AG04449 (cell line): ENCODE measurements at regions not wholly inside any gene's neighbourhood (a gene's known extent, or its start where the extent isn't known, plus 50 kb on each side); places are given as distances from the start of the nearest gene placed in this dataset.

ENCODE experiments used
- CTCF ChIA-PET: fragments of 350-600 bp; formaldehyde crosslinking; extraction: SDS; loops from one replicate; lab custom pipeline; 2021; ENCODE audit warnings: antibody characterized with exemption; lab: Yijun Ruan, JAX
- POLR2A ChIA-PET: fragments of 400-600, 350-600 bp; formaldehyde crosslinking; extraction: SDS; loops from one replicate; lab custom pipeline; 2020; ENCODE audit warnings: antibody characterized with exemption, inconsistent platforms; lab: Yijun Ruan, JAX
- DNase-seq: peaks from one replicate; pipeline ENCODE4 v3.0.0-alpha.2; 2010; ENCODE audit warnings: low read depth, low spot score
- H3K4me3 ChIP-seq: 2 replicates; pipeline ENCODE4 v1.5.1; 2011; ENCODE audit warnings: low read depth, mild to moderate bottlenecking, control low read depth, low read length
- TF ChIP-seq, protein P1 (sequence below): IDR thresholded peaks from one replicate; pipeline ENCODE4 v1.5.1; 2011; ENCODE audit warnings: mild to moderate bottlenecking, moderate library complexity, low read length, control low read depth, inconsistent platforms; ENCODE audit not compliant: insufficient read depth; ENCODE audit errors: missing control alignments

DNA sequence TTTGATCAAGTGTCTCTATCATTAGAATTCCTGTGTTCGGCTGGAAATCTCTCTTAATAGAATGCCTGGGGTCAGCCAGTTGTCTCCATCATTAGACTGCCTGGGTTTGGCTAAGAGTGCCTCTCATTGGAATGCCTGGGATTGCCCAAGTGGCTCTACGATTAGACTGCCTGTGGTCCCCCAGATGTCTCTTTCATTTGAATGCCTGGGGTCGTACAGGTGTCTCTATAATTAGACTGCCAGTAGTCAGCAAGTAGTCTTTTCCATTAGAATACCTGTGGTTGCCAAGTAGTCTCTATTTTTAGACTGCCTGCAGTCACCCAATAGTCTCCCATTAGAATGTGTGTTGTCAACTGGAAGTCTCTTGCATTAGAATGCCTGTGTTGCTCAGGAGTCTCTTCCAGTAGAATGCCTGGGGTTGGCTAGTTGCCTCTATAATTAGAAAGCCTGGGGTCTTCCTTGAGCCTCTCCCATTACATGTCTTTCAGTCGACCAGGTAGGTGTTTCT lies 1523.2 kb downstream of the UQCRFS1 start:
- ChIA-PET POLR2A (no interaction called here), CTCF (no interaction called here)
- TF ChIP-seq, protein P1, sequence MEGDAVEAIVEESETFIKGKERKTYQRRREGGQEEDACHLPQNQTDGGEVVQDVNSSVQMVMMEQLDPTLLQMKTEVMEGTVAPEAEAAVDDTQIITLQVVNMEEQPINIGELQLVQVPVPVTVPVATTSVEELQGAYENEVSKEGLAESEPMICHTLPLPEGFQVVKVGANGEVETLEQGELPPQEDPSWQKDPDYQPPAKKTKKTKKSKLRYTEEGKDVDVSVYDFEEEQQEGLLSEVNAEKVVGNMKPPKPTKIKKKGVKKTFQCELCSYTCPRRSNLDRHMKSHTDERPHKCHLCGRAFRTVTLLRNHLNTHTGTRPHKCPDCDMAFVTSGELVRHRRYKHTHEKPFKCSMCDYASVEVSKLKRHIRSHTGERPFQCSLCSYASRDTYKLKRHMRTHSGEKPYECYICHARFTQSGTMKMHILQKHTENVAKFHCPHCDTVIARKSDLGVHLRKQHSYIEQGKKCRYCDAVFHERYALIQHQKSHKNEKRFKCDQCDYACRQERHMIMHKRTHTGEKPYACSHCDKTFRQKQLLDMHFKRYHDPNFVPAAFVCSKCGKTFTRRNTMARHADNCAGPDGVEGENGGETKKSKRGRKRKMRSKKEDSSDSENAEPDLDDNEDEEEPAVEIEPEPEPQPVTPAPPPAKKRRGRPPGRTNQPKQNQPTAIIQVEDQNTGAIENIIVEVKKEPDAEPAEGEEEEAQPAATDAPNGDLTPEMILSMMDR, result no peak
- no peak overlapping the region for H3K4me3 ChIP-seq
- no peak for DNase-seq

- POLR2A ChIA-PET, result no interaction called here
- TF ChIP-seq, protein P1, result no peak
- no peak overlapping the region for H3K4me3 ChIP-seq
- DNase-seq, result no peak
- CTCF ChIA-PET, result no interaction called here
Observed at GRCh38 chr19:27684293-27684692, 1528.7 kb downstream of the UQCRFS1 start.

DNA sequence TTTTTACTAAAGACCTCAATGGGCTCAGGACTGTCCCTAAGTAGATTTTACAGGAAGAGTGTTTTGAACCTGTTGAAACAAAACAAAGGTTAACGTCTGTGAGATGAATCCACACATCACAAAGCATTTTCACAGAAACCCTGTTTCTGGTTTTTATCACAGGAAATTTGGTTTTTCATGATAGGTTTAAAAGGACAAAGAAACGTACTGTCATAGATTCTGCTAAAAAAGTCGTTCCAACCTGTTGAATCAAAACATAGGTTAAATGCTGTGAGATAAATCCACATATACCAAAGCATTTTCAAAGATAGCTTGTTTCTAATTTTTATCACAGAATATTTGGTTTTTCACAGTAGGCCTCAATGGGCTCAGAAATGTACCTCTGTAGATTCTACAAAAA lies 1531.0 kb downstream of the UQCRFS1 start:
- CTCF ChIA-PET, result no interaction called here
- DNase-seq, result no peak
- no peak overlapping the region for H3K4me3 ChIP-seq
- POLR2A ChIA-PET, result no interaction called here
- TF ChIP-seq, protein P1, result no peak

- no peak for DNase-seq
- ChIA-PET POLR2A (no interaction called here), CTCF (no interaction called here)
- TF ChIP-seq, protein P1, result no peak
- H3K4me3 ChIP-seq, result no peak overlapping the region
Observed at GRCh38 chr19:27679905-27680304, 1533.0 kb downstream of the UQCRFS1 start.

GRCh38 chr19:27679399-27679798 lies 1533.6 kb downstream of the UQCRFS1 start:
- DNase-seq, result no peak
- TF ChIP-seq, protein P1, result no peak
- no peak overlapping the region for H3K4me3 ChIP-seq
- POLR2A ChIA-PET, result no interaction called here
- CTCF ChIA-PET, result no interaction called here

GRCh38 chr19:27676877-27677276 lies 1536.1 kb downstream of the UQCRFS1 start:
- POLR2A ChIA-PET, result no interaction called here
- DNase-seq, result no peak
- no peak overlapping the region for H3K4me3 ChIP-seq
- TF ChIP-seq, protein P1, result no peak
- CTCF ChIA-PET, result no interaction called here
